ENCODE measurements at regions not wholly inside any gene's neighbourhood (a gene's known extent, or its start where the extent isn't known, plus 50 kb on each side); places are given as distances from the start of the nearest gene placed in this dataset.

- Histone ChIP-seq H4K20me1 (ENCODE audit: control insufficient read depth, insufficient read depth, low read depth, low read length) (no peaks in the 10 kb centered on the region), H3K9me2 (replicated peaks; ENCODE audit: control insufficient read depth, low read length) (no peaks in the 10 kb centered on the region), H3K27me3 (ENCODE audit: control insufficient read depth, low read length) (no peaks in the 10 kb centered on the region), H3K4me1 (ENCODE audit: control insufficient read depth, low read length) (no peaks in the 10 kb centered on the region), H3K27ac (ENCODE audit: low read depth, low read length) (no peak overlapping the region), H3K36me3 (ENCODE audit: control insufficient read depth, low read length) (no peaks in the 10 kb centered on the region), H3K4me3 (ENCODE audit: low read length) (no peak overlapping the region), H3K4me2 (ENCODE audit: low read length) (no peak overlapping the region), H3K9me3 (ENCODE audit: control insufficient read depth, insufficient read depth, low read length) (no peaks in the 10 kb centered on the region), H3K79me2 (ENCODE audit: control insufficient read depth, low read length) (no peaks in the 10 kb centered on the region), H3F3A (ENCODE audit: control insufficient read depth, insufficient read depth) (no peaks in the 10 kb centered on the region)
- TF ChIP-seq CTCF (IDR thresholded peaks at IDR 0.05; ENCODE audit: low read depth, low read length, poor library complexity, severe bottlenecking) (no peak), EZH2phosphoT487 (IDR thresholded peaks at IDR 0.05; ENCODE audit: borderline replicate concordance, low read length) (no peak)
Measured at GRCh38 chr6:128616342-128616741, 95.9 kb upstream of the PTPRK start.

GRCh38 chr6:128606611-128607010 lies 86.2 kb upstream of the PTPRK start:
- Histone ChIP-seq H3K4me1 (ENCODE audit: control insufficient read depth, low read length) (no peaks in the 10 kb centered on the region), H4K20me1 (ENCODE audit: control insufficient read depth, insufficient read depth, low read depth, low read length) (no peaks in the 10 kb centered on the region), H3K4me2 (ENCODE audit: low read length) (no peak overlapping the region)

GRCh38 chr6:128605961-128606360 lies 85.6 kb upstream of the PTPRK start:
- Histone ChIP-seq H3K79me2 (ENCODE audit: control insufficient read depth, low read length) (no peaks in the 10 kb centered on the region), H3K9me2 (replicated peaks; ENCODE audit: control insufficient read depth, low read length) (no peaks in the 10 kb centered on the region), H3K27ac (ENCODE audit: low read depth, low read length) (no peak overlapping the region), H4K20me1 (ENCODE audit: control insufficient read depth, insufficient read depth, low read depth, low read length) (no peaks in the 10 kb centered on the region), H3K4me3 (ENCODE audit: low read length) (no peak overlapping the region), H3K4me1 (ENCODE audit: control insufficient read depth, low read length) (no peaks in the 10 kb centered on the region), H3K4me2 (ENCODE audit: low read length) (no peak overlapping the region), H3K36me3 (ENCODE audit: control insufficient read depth, low read length) (no peaks in the 10 kb centered on the region), H3K27me3 (ENCODE audit: control insufficient read depth, low read length) (no peaks in the 10 kb centered on the region), H3F3A (ENCODE audit: control insufficient read depth, insufficient read depth) (no peaks in the 10 kb centered on the region), H3K9me3 (ENCODE audit: control insufficient read depth, insufficient read depth, low read length) (no peaks in the 10 kb centered on the region)
- TF ChIP-seq CTCF (IDR thresholded peaks at IDR 0.05; ENCODE audit: low read depth, low read length, poor library complexity, severe bottlenecking), result no peak
- TF ChIP-seq EZH2phosphoT487 (IDR thresholded peaks at IDR 0.05; ENCODE audit: borderline replicate concordance, low read length), result no peak

More at GRCh38 chr6:128606611-128607010, 86.2 kb upstream of the PTPRK start:
- Histone ChIP-seq H3K4me3 (ENCODE audit: low read length) (no peak overlapping the region), H3K9me2 (replicated peaks; ENCODE audit: control insufficient read depth, low read length) (no peaks in the 10 kb centered on the region), H3F3A (ENCODE audit: control insufficient read depth, insufficient read depth) (no peaks in the 10 kb centered on the region), H3K27ac (ENCODE audit: low read depth, low read length) (no peak overlapping the region), H3K36me3 (ENCODE audit: control insufficient read depth, low read length) (no peaks in the 10 kb centered on the region), H3K9me3 (ENCODE audit: control insufficient read depth, insufficient read depth, low read length) (no peaks in the 10 kb centered on the region), H3K27me3 (ENCODE audit: control insufficient read depth, low read length) (no peaks in the 10 kb centered on the region), H3K79me2 (ENCODE audit: control insufficient read depth, low read length) (no peaks in the 10 kb centered on the region)
- TF ChIP-seq CTCF (IDR thresholded peaks at IDR 0.05; ENCODE audit: low read depth, low read length, poor library complexity, severe bottlenecking) (no peak), EZH2phosphoT487 (IDR thresholded peaks at IDR 0.05; ENCODE audit: borderline replicate concordance, low read length) (no peak)

- no peaks in the 10 kb centered on the region for H3K27me3 ChIP-seq (ENCODE audit: control insufficient read depth, low read length)
- H3F3A ChIP-seq (ENCODE audit: control insufficient read depth, insufficient read depth), result no peaks in the 10 kb centered on the region
- H3K36me3 ChIP-seq (ENCODE audit: control insufficient read depth, low read length), result no peaks in the 10 kb centered on the region
- no peaks in the 10 kb centered on the region for H4K20me1 ChIP-seq (ENCODE audit: control insufficient read depth, insufficient read depth, low read depth, low read length)
- TF ChIP-seq CTCF (IDR thresholded peaks at IDR 0.05; ENCODE audit: low read depth, low read length, poor library complexity, severe bottlenecking), result no peak
- no peak for TF ChIP-seq EZH2phosphoT487 (IDR thresholded peaks at IDR 0.05; ENCODE audit: borderline replicate concordance, low read length)
- H3K9me2 ChIP-seq (replicated peaks; ENCODE audit: control insufficient read depth, low read length), result no peaks in the 10 kb centered on the region
- H3K9me3 ChIP-seq (ENCODE audit: control insufficient read depth, insufficient read depth, low read length), result no peaks in the 10 kb centered on the region
- no peak overlapping the region for H3K27ac ChIP-seq (ENCODE audit: low read depth, low read length)
- no peak overlapping the region for H3K4me2 ChIP-seq (ENCODE audit: low read length)
- H3K79me2 ChIP-seq (ENCODE audit: control insufficient read depth, low read length), result no peaks in the 10 kb centered on the region
- H3K4me3 ChIP-seq (ENCODE audit: low read length), result no peak overlapping the region
- no peaks in the 10 kb centered on the region for H3K4me1 ChIP-seq (ENCODE audit: control insufficient read depth, low read length)
Measured at GRCh38 chr6:128601060-128601459, 80.7 kb upstream of the PTPRK start.

Measured in DOHH2 (cell line).